HEK293T (cell line): ENCODE measurements at regions not wholly inside any gene's neighbourhood (a gene's known extent, or its start where the extent isn't known, plus 50 kb on each side); places are given as distances from the start of the nearest gene placed in this dataset.
"Not testable (repeated sequence)": the region's sequence is repeated elsewhere in the genome, so short reads cannot be mapped to it uniquely, and the experiment has no call there.

Experiments used
- CTCF ChIA-PET: fragments of 350-600 bp; formaldehyde crosslinking; extraction: SDS; loops from one replicate; lab custom pipeline; 2021; ENCODE audit warnings: antibody characterized with exemption, inconsistent platforms; lab: Yijun Ruan, JAX
- POLR2A ChIA-PET: fragments of 350-600 bp; formaldehyde crosslinking; extraction: SDS; loops from one replicate; lab custom pipeline; 2020; ENCODE audit warnings: antibody characterized with exemption, inconsistent platforms; lab: Yijun Ruan, JAX
- DNase-seq: peaks from one replicate; pipeline ENCODE4 v3.0.0; 2012; ENCODE audit warnings: mixed read lengths; ENCODE audit errors: extremely low spot score
- ARNT ChIP-seq: fragments of 450-650 bp; IDR thresholded peaks from 2 replicates; pipeline ENCODE4 v1.6.1; 2017; ENCODE audit warnings: mild to moderate bottlenecking
- BHLHE40 ChIP-seq: fragments of 450-650 bp; IDR thresholded peaks from 2 replicates; pipeline ENCODE4 v1.6.1; 2016; ENCODE audit warnings: mild to moderate bottlenecking, moderate library complexity, borderline replicate concordance
- CTBP1 ChIP-seq: fragments of 450-650 bp; IDR thresholded peaks from 2 replicates; pipeline ENCODE4 v1.6.1; 2016; ENCODE audit warnings: borderline replicate concordance
- ELF4 ChIP-seq: fragments of 450-650 bp; IDR thresholded peaks from 2 replicates; pipeline ENCODE4 v1.6.1; 2017; ENCODE audit warnings: antibody characterized with exemption
- FOXA1 ChIP-seq: fragments of 450-650 bp; IDR thresholded peaks from 2 replicates; pipeline ENCODE4 v1.6.1; 2016; ENCODE audit warnings: mild to moderate bottlenecking
- FOXK2 ChIP-seq: fragments of 450-650 bp; IDR thresholded peaks from 2 replicates; pipeline ENCODE4 v1.6.1; 2016; ENCODE audit warnings: mild to moderate bottlenecking
- FOXM1 ChIP-seq: fragments of 450-650 bp; IDR thresholded peaks from 2 replicates; pipeline ENCODE4 v1.6.1; 2017; ENCODE audit warnings: mild to moderate bottlenecking, borderline replicate concordance
- HDGF ChIP-seq: fragments of 450-650 bp; IDR thresholded peaks from 2 replicates; pipeline ENCODE4 v1.6.1; 2017; ENCODE audit warnings: antibody characterized with exemption, borderline replicate concordance
- L3MBTL2 ChIP-seq: fragments of 450-650 bp; conservative IDR thresholded peaks from 2 replicates; pipeline ENCODE4 v1.6.1; 2016; ENCODE audit warnings: mild to moderate bottlenecking
- LEF1 ChIP-seq: fragments of 450-650 bp; IDR thresholded peaks from 2 replicates; pipeline ENCODE4 v1.6.1; 2017; ENCODE audit warnings: mild to moderate bottlenecking, borderline replicate concordance
- NFRKB ChIP-seq: fragments of 450-650 bp; IDR thresholded peaks from 2 replicates; pipeline ENCODE4 v1.6.1; 2016; ENCODE audit warnings: mild to moderate bottlenecking, moderate library complexity
- SP1 ChIP-seq: fragments of 450-650 bp; IDR thresholded peaks from 2 replicates; pipeline ENCODE4 v1.6.1; 2017
- SUZ12 ChIP-seq: fragments of 450-650 bp; IDR thresholded peaks from 2 replicates; pipeline ENCODE4 v1.6.1; 2016; ENCODE audit warnings: mild to moderate bottlenecking
- TARDBP ChIP-seq: fragments of 450-650 bp; IDR thresholded peaks from 2 replicates; pipeline ENCODE4 v1.6.1; 2016
- ZNF384 ChIP-seq: fragments of 450-650 bp; IDR thresholded peaks from 2 replicates; pipeline ENCODE4 v1.6.1; 2016
- TF ChIP-seq, protein P1 (sequence below): fragments of 450-650 bp; IDR thresholded peaks from 2 replicates; pipeline ENCODE4 v1.6.1; 2016

DNA sequence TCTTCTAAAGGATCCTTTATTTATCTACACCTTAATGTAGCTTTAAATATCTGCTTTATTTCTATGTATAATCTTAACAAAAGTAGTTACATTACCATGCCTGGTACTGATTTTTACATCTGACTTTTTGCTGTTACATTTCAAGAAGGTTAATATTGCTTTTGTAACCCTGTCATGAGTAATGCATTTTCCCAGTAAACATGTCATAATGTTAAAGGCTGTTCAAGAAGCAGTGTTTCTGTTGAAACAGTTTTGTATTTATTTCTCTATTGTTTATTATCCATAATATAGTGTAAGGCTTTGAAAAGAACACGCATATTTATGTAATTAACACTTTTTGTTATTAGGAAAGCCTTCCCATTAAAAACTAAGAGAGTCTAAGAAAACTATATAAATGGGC is 98.5 kb upstream of the SOX2 start:
- CTCF ChIA-PET = interaction anchor here (1.4 kb wide), 1 partner anchor 88 kb away, joined by 3 read pairs; no protein-coding TSS in a partner anchor
- POLR2A ChIA-PET = no interaction called here
- DNase-seq = no peak
- TF ChIP-seq ZNF384 (no peak), TARDBP (no peak), CTBP1 (no peak), BHLHE40 (no peak)

DNA sequence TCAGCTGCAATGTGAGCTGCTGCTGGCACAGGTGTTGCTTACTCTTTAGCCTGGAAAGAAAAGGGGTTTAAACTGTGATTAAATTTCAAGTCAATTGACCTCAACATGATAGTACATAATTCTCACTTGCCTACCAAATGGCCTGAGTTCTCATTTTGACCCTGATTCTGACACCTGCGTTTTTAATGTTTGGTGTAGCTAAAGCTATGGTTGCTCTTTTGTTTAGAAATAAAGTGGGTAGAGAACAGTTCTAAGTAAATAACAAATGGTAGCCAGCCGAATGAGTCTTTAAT is 100.8 kb upstream of the SOX2 start:
- ChIA-PET POLR2A (no interaction called here), CTCF (no interaction called here)
- DNase-seq = no peak
- TF ChIP-seq NFRKB (no peak), L3MBTL2 (no peak), FOXM1 (no peak), HDGF (no peak), BHLHE40 (no peak), TARDBP (no peak)

DNA sequence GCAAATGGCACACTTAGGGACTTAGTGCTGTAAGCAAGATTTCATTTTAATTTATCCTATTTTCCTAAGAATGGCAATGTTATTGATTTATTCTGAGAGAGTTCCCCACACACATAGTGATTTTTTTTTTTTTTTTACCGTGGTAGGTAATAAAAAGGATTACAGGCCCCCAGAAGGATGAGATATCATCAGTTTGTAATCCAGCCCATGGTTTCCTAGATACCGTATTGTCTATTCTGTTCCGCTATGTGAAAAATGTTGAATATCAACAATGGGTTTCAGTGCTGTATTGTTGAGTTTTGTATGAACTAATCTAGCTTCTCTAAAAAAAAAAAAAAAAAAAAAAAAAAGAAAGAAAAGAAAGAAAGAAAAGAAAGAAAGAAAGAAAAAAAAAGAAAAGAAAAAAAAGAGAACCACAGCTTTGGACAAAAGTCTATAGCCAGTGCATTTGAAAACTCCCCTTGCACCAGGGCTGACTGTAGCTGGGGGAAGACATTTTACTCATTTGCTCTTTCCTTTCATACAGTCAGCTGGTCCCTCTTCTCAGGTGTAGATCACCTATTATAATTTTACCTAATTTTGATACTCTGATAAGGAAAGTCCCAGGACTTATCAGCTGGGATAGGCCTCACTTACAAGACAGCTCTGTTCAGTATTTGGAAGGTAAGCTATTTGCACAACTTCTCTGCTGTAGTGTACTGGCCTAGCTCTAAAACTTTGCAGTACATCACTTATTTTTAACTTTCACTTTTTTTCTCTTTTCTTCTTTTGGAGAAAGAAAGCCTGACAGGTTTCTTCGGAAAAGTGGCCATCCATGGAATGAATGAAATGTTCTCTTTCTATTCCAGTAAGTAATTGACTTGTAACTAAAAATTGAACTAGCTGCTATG is 101.4 kb upstream of the SOX2 start:
- POLR2A ChIA-PET = no interaction called here
- DNase-seq = no peak
- CTCF ChIA-PET = no interaction called here
- TF ChIP-seq ZNF384 = no peak
- TF ChIP-seq SP1 = no peak
- TF ChIP-seq NFRKB = no peak
- TF ChIP-seq FOXK2 = no peak
- TF ChIP-seq ELF4 = no peak
- TF ChIP-seq, protein P1, sequence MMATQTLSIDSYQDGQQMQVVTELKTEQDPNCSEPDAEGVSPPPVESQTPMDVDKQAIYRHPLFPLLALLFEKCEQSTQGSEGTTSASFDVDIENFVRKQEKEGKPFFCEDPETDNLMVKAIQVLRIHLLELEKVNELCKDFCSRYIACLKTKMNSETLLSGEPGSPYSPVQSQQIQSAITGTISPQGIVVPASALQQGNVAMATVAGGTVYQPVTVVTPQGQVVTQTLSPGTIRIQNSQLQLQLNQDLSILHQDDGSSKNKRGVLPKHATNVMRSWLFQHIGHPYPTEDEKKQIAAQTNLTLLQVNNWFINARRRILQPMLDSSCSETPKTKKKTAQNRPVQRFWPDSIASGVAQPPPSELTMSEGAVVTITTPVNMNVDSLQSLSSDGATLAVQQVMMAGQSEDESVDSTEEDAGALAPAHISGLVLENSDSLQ = no peak
- no peak for TF ChIP-seq ARNT
- TF ChIP-seq BHLHE40 = no peak

DNA sequence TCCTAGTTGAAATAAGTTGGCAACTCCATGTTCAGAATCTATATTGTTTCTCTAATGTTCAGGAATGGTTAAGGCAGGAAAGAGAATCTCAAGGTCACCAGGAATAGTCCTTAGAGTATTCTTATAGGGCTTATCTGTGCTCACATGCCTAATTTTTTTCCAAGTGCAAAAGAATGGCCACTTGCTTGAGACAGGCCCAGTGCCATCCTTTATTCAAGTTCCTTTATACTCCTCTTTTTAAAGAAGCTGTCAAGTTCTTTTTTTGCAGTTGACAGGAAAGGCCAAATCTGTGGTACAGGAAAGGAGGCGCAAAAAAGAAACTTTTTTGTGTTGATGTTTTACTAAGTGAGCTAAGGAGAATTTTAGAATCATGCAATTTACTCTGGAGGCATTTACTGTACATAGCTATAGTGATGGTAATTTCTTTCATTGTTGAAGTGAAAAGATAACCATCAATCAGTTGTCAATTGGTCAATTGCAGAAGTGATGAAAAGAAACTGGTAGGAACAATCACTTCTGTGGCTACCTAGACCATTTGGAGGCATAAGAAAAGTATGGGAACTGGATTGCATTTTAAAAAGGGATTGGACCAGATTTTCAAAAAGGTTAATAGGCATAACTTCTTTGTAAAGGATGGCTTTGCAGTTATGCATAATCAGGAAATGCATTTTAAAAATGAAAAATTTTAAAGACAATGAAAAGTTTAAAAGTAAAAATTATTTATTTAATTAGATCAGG is 102.5 kb upstream of the SOX2 start:
- POLR2A ChIA-PET = no interaction called here
- TF ChIP-seq TARDBP = no peak
- no peak for TF ChIP-seq ELF4
- DNase-seq = no peak
- CTCF ChIA-PET = no interaction called here

DNA sequence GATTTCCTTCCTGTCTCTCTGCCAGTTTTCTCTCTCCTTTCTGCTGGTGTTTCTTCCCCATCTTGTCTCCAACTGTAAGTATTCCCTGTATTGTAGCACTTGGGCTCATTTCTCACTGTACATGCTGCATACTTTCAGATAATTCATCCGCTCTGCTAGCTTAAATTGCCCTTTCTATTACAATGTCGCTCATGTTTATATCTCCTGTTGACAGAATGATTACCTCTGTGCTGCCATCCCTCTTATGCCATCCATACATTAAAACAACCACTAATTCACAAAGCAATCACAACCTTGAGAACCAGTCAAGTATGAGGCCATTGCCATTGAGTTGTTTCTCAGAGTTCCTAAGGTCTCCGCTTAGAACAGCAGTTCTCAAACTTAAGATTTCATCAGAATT is 107.5 kb upstream of the SOX2 start:
- DNase-seq = no peak
- ChIA-PET POLR2A (no interaction called here), CTCF (no interaction called here)
- TF ChIP-seq LEF1 = no peak
- no peak for TF ChIP-seq CTBP1
- TF ChIP-seq FOXK2 = no peak
- no peak for TF ChIP-seq L3MBTL2
- no peak for TF ChIP-seq FOXA1
- TF ChIP-seq, protein P1 = no peak
- no peak for TF ChIP-seq HDGF
- no peak for TF ChIP-seq SUZ12
- TF ChIP-seq ZNF384 = no peak

DNA sequence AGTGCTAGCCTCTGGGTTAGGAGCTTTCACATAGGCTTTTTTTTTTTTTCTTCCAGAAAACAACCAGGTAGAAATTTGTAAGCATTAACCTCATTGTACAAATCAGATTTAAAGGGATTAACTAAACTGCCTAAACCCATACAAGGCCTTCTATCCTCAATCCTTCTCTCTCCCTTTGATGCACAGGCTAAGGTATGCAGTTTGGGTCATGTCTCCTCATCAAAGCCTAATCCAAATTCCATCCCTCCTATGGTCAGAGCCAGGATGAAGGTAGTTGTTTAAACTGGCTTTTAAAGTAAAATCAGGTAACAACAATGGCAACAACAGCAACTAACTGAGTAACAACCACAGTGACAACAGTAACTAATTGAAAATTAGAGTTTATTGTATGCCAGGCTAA is 115.6 kb upstream of the SOX2 start:
- TF ChIP-seq, protein P1 = no peak
- TF ChIP-seq ELF4 = no peak
- no peak for TF ChIP-seq CTBP1
- no peak for TF ChIP-seq ZNF384
- TF ChIP-seq TARDBP = no peak
- TF ChIP-seq FOXA1 = no peak
- TF ChIP-seq LEF1 = no peak
- no peak for TF ChIP-seq BHLHE40
- no peak for TF ChIP-seq HDGF
- no peak for TF ChIP-seq FOXM1
- TF ChIP-seq ARNT = no peak
- TF ChIP-seq NFRKB = no peak
- ChIA-PET POLR2A (no interaction called here), CTCF (no interaction called here)
- no peak for DNase-seq

DNA sequence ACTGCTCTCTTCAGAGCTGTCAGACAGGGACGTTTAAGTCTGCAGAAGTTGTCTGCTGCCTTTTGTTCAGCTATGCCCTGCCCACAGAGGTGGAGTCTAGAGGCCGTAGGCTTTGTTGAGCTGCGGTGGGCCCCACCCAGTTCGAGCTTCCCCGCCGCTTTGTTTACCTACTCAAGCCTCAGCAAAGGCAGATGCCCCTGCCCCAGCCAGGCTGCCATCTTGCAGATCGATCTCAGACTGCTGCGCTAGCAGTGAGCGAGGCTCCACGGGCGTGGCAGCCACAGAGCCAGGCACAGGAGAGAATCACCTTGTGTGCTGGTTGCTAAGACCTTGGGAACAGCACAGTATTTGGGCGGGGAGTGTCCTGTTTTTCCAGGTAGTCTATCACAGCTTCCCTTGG is 120.8 kb upstream of the SOX2 start:
- CTCF ChIA-PET, POLR2A ChIA-PET, DNase-seq: not testable (repeated sequence)
